ENCODE measurements at regions not wholly inside any gene's neighbourhood (a gene's known extent, or its start where the extent isn't known, plus 50 kb on each side); places are given as distances from the start of the nearest gene placed in this dataset.

DNA sequence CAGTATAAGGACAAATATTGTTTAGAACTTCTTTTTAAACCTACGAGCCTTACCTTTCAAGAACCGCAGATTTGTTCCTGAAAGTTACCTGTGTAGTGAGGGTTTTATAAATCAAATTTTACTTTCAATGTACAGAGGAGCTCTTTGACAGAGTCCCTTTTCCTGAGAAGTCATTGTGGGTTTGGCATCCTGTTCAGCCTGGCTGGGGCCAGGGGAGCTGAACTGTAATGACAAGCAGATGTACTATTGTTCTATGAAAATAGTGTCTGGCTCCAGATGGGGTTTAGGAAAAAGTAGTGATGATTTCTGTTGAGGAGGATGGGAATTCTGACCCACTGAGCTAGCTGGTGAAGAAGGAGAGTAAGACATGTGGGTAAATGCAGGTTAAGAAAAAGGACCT, 196.2 kb upstream of the PGRMC2 start:
- H4K20me1 ChIP-seq (ENCODE audit: control insufficient read depth, insufficient read depth, low read length, poor library complexity, severe bottlenecking): no peaks in the 10 kb centered on the region
- intact Hi-C loops (cut with micrococcal nuclease): no loop called here
- H3K79me2 ChIP-seq (ENCODE audit: control insufficient read depth, insufficient read depth, low read length): no peaks in the 10 kb centered on the region
- ChIA-PET POLR2A (no interaction called here), CTCF (no interaction called here)
- H3K27me3 ChIP-seq (replicated peaks in 1 of 4; ENCODE audit: control extremely low read depth in 1 of 4, control insufficient read depth in 3 of 4, insufficient read depth in 4 of 4, low read length in 3 of 4): no peaks in the 10 kb centered on the region
- WGBS (ENCODE audit: insufficient coverage): no CpG with 5 or more reads among the region's 2 CpGs
- Mint-ChIP-seq H3K4me3 (no peak overlapping the region), H3K4me1 (no peaks in the 10 kb centered on the region), H3K9me3 (ENCODE audit: insufficient read depth) (no peaks in the 10 kb centered on the region), H3K27me3 (peaks cover 3% of the 10 kb centered on the region), H3K27ac (no peak overlapping the region)
- no peak overlapping the region for H3K4me2 ChIP-seq (replicated peaks; ENCODE audit: low read depth, low read length, poor library complexity, severe bottlenecking)
- no peaks in the 10 kb centered on the region for H3K4me1 ChIP-seq (ENCODE audit: control insufficient read depth in 2 of 2, insufficient read depth in 2 of 2, low read length in 2 of 2)
- ATAC-seq (ENCODE audit: low read depth) (no peak), DNase-seq (no peak)
- H3K9ac ChIP-seq (ENCODE audit: low read length): no peak overlapping the region
- H3K36me3 ChIP-seq (replicated peaks in 1 of 2; ENCODE audit: control extremely low read depth in 1 of 2, control insufficient read depth in 1 of 2, extremely low read depth in 1 of 2, insufficient read depth in 2 of 2, low read length in 1 of 2): no peaks in the 10 kb centered on the region
- no peak overlapping the region for H3K27ac ChIP-seq (ENCODE audit: low read length in 2 of 2)
- no peaks in the 10 kb centered on the region for H3K9me3 ChIP-seq (ENCODE audit: control extremely low read depth in 1 of 3, control insufficient read depth in 2 of 3, insufficient read depth in 1 of 3, low read length in 2 of 3)
- H2AFZ ChIP-seq (ENCODE audit: insufficient read depth, low read depth, low read length, poor library complexity, severe bottlenecking): no peak overlapping the region
- H3K4me3 ChIP-seq (ENCODE audit: control extremely low read depth in 1 of 5, extremely low read depth in 1 of 5, insufficient read depth in 1 of 5, low read depth in 2 of 5, low read length in 4 of 5): no peak overlapping the region
- no peak for TF ChIP-seq EZH2 (IDR thresholded peaks at IDR 0.05; ENCODE audit: borderline replicate concordance, insufficient read depth, low read depth, low read length, poor library complexity, severe bottlenecking)
- TF ChIP-seq, protein P1, sequence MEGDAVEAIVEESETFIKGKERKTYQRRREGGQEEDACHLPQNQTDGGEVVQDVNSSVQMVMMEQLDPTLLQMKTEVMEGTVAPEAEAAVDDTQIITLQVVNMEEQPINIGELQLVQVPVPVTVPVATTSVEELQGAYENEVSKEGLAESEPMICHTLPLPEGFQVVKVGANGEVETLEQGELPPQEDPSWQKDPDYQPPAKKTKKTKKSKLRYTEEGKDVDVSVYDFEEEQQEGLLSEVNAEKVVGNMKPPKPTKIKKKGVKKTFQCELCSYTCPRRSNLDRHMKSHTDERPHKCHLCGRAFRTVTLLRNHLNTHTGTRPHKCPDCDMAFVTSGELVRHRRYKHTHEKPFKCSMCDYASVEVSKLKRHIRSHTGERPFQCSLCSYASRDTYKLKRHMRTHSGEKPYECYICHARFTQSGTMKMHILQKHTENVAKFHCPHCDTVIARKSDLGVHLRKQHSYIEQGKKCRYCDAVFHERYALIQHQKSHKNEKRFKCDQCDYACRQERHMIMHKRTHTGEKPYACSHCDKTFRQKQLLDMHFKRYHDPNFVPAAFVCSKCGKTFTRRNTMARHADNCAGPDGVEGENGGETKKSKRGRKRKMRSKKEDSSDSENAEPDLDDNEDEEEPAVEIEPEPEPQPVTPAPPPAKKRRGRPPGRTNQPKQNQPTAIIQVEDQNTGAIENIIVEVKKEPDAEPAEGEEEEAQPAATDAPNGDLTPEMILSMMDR (IDR thresholded peaks at IDR 0.05): no peak

DNA sequence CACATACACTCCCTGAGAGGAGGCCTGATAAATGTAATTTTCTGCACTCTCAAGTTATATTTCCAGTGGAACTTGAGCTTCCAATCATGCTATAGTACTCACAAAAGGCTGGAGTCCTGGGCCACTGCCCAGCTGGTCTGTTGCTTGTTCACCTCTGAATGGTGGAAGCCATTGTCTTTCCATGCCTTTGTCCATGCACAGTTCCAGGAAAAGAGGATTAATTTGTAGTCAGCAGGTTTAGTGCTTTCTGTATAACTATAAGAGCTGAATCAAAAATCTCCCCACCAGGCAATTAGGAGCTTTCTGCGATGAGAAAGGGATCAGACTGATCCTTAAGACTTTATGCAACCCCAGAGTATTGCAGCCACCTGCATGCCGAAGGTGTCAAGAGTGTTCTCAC, 195.4 kb upstream of the PGRMC2 start:
- Histone ChIP-seq H4K20me1 (ENCODE audit: control insufficient read depth, insufficient read depth, low read length, poor library complexity, severe bottlenecking) (no peaks in the 10 kb centered on the region), H3K4me1 (ENCODE audit: control insufficient read depth in 2 of 2, insufficient read depth in 2 of 2, low read length in 2 of 2) (no peaks in the 10 kb centered on the region), H3K27me3 (replicated peaks in 1 of 4; ENCODE audit: control extremely low read depth in 1 of 4, control insufficient read depth in 3 of 4, insufficient read depth in 4 of 4, low read length in 3 of 4) (no peaks in the 10 kb centered on the region), H3K4me3 (ENCODE audit: control extremely low read depth in 1 of 5, extremely low read depth in 1 of 5, insufficient read depth in 1 of 5, low read depth in 2 of 5, low read length in 4 of 5) (no peak overlapping the region), H3K79me2 (ENCODE audit: control insufficient read depth, insufficient read depth, low read length) (no peaks in the 10 kb centered on the region), H2AFZ (ENCODE audit: insufficient read depth, low read depth, low read length, poor library complexity, severe bottlenecking) (no peak overlapping the region), H3K36me3 (replicated peaks in 1 of 2; ENCODE audit: control extremely low read depth in 1 of 2, control insufficient read depth in 1 of 2, extremely low read depth in 1 of 2, insufficient read depth in 2 of 2, low read length in 1 of 2) (no peaks in the 10 kb centered on the region), H3K4me2 (replicated peaks; ENCODE audit: low read depth, low read length, poor library complexity, severe bottlenecking) (no peak overlapping the region), H3K9me3 (ENCODE audit: control extremely low read depth in 1 of 3, control insufficient read depth in 2 of 3, insufficient read depth in 1 of 3, low read length in 2 of 3) (no peaks in the 10 kb centered on the region), H3K27ac (ENCODE audit: low read length in 2 of 2) (no peak overlapping the region), H3K9ac (ENCODE audit: low read length) (no peak overlapping the region)
- intact Hi-C loops (cut with micrococcal nuclease): no loop called here
- H3K9me3 Mint-ChIP-seq (ENCODE audit: insufficient read depth): no peaks in the 10 kb centered on the region
- ChIA-PET CTCF (no interaction called here), POLR2A (no interaction called here)
- no peak for ATAC-seq (ENCODE audit: low read depth)
- WGBS (ENCODE audit: insufficient coverage): 100% methylated on average over 2 of the region's 2 CpGs
- TF ChIP-seq, protein P1 (IDR thresholded peaks at IDR 0.05): no peak
- no peak for TF ChIP-seq EZH2 (IDR thresholded peaks at IDR 0.05; ENCODE audit: borderline replicate concordance, insufficient read depth, low read depth, low read length, poor library complexity, severe bottlenecking)
- H3K4me3 Mint-ChIP-seq: no peak overlapping the region
- no peak overlapping the region for H3K27ac Mint-ChIP-seq
- peaks cover 3% of the 10 kb centered on the region for H3K27me3 Mint-ChIP-seq
- no peak for DNase-seq
- H3K4me1 Mint-ChIP-seq: no peaks in the 10 kb centered on the region
